ENCODE measurements at regions not wholly inside any gene's neighbourhood (a gene's known extent, or its start where the extent isn't known, plus 50 kb on each side); places are given as distances from the start of the nearest gene placed in this dataset.

DNA sequence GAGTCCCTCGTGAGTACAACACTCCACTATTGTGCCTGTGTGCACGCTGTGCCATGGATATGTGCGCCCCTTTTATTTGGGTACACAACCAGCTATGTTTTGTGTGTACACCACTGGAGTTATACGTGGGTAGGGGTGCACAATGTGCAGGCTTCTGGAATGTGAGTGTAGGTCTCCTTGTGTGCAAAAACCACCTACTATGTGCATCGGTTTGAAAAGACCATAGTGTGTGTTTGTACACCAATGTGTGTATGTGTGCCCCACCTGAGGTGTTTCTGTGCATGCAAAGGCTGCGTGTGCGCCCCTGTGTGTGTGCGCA is 86.4 kb upstream of the ALDH1L1 start:
- DNase-seq (ENCODE audit: low read depth), result no peak

DNA sequence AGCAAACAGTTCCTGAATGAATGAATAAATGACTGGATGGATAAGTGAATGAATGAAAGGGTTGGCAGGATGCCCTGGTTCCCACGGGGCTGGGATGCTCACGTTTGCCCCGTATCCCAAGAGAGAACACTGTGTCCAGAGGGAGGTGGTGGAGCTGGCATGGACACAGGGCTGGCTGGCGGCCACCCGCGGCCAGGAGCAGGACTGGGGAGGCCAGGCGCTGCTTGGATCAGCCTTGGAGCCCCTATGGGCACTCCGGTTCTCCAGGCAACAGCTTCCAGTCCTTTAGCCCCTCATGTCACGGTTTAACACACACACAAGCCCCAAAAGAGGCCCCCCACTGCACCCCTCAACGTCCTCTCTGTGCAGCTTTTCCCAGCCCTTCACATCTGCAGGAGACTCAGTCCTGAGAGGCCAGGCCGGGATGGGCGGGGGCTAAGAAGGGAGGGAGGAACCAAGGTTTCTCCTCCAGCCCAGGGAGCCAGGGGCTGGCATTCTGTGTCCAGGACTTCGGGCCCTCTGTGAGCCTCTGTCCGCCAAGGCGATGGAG is 86.0 kb upstream of the ALDH1L1 start:
- DNase-seq (ENCODE audit: low read depth), result no peak

DNA sequence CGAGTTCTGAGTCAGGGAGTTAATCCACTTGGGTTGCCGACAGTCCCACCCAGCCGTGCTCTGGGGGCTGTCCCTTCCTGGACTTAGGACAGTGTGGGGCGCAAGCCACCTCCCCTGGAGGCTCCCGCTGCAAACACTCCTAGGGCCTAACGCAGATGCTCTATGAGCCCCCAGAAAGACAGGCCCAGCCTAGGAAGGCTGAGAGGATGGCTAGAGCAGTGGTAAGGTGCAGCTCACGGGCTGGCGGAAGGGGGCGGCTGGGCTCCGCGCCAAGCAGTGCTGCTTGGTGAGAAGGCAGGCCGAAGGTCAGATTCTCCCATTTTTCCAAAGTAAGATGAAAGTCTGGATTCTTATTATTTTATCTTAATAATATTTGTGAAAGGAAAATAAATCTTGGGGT is 84.6 kb upstream of the ALDH1L1 start:
- DNase-seq (ENCODE audit: low read depth), result no peak

DNA sequence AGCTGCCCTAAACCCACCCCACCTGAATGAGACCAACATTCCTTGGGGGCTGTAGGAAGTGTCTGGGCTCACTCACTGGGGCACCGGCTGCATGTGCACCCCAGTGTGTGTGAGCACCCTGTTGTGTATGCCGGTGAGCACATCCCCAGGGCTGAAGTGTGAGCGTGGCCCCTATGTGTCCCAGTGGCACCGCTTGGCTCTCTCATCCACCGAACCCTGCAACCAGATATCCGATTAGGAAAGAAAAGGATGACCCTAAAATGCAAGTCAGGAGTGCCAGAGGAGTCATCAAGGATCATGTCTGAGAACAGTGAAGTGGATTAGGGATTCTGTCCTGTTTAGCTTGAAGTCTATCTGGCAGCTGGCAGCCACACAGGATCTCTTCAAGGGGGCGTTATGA is 84.0 kb upstream of the ALDH1L1 start:
- no peak for DNase-seq (ENCODE audit: low read depth)

DNA sequence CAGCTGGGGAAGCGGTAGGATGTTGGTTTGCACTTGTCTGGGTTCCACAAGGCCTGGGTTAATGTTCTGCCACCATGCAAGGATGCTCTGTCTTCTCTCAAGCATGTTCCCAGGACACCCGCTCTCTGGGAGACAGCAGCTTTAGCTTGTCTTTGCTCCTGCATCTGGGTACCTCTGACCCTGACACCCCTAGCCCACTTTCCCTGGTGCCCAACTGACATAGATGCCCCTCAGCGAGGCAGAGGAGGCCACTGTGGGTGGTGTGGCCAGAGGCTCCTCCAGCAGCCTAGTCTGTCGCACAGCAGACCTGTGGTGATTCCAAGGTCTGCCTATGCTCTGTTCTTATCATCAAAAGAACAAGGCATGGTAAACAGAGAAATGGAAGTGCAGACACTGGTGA is 83.6 kb upstream of the ALDH1L1 start:
- DNase-seq (ENCODE audit: low read depth), result no peak

DNA sequence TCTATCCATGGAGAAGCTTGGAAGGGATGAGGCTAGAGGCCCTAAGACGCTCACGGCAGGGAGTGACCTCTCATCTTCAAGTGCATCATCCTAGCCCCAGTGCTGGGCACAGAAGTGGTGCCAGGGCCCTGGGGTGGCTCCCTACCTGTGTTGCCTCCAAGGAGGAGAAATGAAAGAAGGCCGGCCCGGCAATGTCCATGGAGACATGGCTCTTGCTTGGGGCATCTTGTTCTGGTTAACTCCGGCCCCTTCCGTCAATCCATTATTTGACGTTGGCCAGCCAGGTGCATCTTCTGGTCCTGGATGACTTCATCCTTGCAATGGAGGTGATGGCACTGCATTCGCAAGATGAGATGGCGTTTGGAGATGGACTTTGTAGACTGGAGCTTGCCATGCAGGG is 83.2 kb upstream of the ALDH1L1 start:
- no peak for DNase-seq (ENCODE audit: low read depth)

DNA sequence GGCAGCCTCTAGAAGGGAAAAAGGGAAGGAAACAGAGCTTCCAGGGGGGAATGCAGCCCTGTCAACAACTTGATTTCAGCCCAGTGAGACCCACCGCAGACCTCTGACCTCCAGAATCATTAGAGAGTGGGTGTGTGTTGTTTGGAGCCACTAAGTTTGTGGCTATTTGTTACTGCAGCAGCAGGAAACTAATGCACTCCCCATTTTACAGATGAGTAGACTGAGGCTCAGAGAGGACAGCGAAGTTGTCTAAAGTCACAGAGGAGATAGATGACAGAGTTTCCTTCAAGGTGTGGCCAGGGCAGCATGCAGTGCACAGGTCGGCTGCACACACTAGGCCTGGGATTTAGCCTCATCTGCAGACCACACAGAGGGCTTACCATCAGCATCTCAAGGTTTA is 81.8 kb upstream of the ALDH1L1 start:
- DNase-seq (ENCODE audit: low read depth), result no peak

DNA sequence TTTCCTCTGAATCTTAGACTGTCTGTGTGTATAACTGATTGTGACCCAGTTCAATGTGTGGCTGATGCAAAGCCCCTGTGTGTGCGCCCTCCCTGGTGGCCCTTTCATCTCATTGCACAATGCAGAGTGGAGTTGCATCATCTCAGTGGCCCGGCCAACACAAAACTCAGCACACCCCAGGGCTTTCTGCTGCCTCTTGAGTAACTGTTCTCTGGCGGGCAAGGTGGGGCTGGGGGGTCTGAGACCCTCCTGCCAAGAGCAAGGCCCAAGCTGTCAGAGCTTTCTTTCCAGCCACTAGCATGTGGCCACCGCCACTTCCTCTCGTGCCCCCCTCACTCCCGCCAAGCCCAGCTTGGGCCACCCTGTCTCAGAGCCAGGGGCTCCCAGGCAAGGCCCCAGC is 80.7 kb upstream of the ALDH1L1 start:
- peak; percentile 90 for DNase-seq (ENCODE audit: low read depth)

DNA sequence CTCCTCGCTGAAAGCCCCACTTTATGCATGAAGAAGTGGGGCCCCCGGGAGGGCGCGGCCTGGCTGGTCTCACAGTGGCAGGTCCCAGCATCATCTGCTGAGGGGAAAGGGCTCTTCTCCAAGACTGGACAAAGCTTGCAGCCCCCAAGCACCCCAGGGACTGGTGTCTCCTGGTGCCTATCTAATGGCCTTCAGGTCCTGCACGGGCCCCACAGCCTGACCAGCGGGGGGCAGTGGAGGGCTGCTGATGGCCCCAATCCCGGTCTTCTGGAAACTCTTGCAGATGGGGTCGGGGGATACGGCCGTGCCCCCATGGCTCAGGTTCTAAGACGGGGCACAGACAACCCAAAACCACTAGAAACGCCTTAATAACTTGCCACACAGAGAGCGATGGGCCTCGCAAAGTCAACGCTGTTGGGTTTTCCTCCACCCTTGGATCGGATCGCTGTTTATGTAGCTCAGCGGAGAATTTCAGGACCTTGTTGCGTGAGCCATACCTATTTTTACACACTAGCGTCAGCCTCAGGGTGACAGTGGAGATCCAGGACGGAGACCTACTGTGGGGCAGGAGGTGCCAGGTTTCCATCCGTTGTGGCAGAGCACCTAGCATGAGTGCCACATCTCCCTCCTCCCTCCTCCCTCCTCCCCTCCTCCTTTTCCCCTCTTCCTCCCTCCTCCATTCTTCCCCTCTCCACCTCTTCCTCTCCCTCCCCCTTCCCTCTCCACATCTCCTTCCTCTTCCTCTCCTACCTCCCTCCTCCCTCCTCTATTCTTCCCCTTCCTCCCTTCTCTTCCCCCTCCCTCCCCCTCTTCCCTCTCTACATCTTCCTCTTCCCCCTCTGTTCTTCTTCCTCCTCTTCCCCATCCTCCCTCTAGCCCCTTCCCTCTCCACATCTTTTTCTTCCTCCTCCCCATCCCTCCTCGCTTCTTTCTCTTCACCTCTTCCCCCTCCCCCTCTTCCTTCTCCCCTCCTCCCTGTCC is 79.3 kb upstream of the ALDH1L1 start:
- DNase-seq (ENCODE audit: low read depth), result peak; percentile 46

DNA sequence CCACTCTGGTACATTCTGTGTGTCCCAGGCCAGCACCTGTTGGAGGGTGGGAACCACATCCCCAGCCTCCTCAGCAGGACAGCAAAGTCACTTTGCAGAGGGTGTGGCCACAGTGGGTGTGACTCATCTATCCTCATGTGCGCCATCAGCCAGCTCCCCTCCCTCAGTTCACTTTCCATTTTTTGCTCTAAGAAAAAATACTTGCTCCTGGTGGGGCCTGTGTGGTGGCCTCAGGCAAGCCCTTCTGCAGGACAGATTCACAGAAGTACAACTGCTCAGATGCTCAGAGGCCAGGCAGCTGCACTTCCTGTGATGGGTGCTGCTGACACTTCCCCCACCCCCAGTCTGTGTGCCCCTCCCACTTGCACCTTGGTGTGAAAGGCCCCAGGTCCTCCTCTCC is 78.3 kb upstream of the ALDH1L1 start:
- no peak for DNase-seq (ENCODE audit: low read depth)

DNA sequence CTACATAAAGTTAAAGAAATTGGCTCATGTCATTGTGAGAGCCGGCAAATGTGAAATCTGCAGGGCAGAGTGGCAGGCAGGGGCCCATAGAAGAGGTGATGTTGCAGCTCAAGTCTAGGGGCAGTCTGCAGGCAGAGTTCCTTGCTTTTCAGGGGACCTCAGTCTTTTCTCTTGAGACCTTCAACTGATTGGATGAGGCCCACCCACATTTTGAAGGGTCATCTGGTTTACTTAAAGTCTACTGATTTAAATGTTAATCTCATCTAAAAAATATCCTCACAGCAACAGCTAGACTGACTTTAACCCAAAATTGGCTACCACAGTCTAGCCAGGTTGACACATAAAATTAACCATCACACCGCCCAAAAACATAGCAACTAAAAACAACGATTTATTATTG is 77.6 kb upstream of the ALDH1L1 start:
- DNase-seq (ENCODE audit: low read depth), result no peak

DNA sequence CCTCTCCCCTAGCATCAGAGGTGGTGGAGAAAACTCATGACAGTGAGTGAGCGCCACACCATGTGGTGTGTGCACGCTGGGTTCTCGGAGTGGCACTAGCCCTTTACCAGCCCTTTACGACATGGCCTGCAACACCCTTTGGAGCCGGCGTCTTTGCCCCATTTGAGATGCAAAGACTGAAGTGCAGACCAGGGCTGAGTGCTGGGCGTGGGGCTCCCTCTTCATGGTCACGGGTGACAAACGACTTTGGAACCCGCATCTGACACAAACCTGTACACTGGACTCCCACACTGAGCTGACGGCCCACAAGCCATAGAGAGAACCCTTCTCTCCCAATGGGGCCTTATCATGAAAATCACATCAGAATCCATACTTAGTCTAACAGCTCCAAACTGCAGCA is 76.8 kb upstream of the ALDH1L1 start:
- DNase-seq (ENCODE audit: low read depth), result no peak

DNA sequence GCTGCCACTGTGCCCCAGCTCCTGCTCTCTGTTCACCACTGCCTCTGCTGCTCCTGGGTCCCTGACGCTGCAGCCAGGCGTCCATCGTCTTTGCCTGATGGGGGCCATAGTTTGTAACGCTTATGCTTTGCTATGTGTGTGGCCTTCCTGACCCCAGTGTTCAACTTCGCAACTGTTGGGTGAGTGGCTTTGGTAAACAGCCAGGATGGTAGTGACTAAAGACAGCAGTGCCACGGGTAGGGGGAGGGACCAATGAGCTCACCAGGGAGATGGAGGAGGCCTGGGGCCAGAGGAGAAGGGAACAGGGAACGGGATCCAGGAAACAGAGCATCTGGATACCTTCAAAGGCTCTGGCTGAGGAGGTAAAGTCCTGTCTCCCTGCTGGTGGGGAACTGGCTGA is 75.9 kb upstream of the ALDH1L1 start:
- DNase-seq (ENCODE audit: low read depth), result no peak

DNA sequence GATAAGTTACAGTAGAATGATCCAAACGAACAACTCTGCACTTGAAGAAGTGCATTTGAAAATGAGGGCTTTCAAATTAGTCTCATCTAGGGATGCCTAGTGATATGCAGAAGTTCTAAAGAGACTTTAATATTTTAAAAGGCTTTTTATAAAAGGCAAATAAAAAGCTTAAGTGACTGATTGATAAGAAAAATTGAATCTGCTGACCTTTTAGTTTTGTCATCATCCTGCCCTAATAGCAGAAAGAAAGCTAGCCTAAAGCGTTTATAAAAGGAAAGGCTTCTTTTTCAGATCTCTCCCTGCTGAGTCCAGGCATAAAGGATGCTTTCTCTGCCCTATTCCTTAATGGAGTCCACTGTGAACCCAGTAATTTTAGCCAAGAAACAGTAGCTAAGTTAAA is 72.7 kb upstream of the ALDH1L1 start:
- no peak for DNase-seq (ENCODE audit: low read depth)

DNA sequence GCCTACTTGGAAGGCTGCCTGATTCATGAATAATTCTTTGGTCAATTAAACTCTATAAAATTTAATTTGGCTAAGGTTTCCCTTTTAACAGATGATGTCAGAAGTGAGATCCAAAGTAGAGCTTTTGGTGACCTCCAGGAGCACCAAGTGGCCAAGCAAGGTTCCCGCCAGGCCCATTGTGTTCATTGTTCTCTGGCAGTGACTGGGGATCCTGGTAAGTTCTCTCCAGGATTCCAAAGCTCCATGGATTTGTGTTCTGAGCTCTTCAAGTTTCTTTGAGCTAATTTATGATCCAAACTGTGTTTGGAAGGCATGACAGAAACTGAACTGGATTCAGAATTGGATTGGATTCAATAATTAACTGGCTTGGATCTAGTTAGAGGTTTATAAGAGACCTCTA is 72.0 kb upstream of the ALDH1L1 start:
- no peak for DNase-seq (ENCODE audit: low read depth)

DNA sequence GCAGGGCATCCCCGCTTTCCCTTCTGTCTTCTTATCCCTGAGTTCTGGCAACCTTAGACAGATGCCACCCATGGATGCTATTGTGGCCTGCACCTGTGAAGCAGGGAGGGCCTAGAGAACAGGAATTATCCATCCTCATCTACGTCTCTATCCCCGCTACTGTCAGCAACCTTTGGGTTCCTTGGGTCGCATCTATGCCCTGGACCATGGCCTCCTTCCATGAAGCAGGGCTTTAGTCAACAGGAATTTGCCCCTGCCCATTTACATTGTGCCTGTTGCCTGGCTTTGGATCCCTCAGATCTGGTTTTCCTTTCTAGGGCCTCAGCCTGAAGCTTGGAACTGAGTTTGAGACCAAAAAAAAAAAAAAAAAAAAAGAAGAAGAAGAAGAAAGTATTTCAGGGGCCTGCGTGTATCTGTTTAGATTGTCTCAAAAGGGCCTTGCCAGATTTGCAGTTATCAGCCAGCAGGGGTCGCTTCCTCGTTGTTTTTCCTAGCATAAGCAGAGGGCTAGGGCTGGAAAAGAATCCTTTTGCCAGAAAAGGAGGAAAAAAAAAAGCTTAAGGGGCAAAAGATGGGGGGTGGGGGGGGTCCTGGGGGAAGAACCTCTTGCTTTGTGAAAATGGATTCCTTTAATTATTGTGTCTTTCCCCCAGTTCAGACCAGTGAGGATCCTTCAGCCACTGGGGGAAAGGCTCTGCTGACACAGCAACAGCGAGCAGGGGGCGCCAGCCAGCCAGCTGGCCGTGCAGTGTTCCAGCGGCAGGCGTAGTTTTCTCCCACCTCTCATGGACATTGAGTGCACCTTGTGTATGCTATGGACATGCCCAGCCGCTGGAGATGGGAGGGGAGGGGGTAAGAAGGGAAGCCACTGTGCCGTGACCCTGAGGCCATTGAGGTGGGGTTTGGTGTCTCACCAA is 65.7 kb upstream of the ALDH1L1 start:
- DNase-seq (ENCODE audit: low read depth), result peak; percentile 58

All from fibroblast of gingiva (primary cell).